ENCODE measurements at regions not wholly inside any gene's neighbourhood (a gene's known extent, or its start where the extent isn't known, plus 50 kb on each side); places are given as distances from the start of the nearest gene placed in this dataset.

DNA sequence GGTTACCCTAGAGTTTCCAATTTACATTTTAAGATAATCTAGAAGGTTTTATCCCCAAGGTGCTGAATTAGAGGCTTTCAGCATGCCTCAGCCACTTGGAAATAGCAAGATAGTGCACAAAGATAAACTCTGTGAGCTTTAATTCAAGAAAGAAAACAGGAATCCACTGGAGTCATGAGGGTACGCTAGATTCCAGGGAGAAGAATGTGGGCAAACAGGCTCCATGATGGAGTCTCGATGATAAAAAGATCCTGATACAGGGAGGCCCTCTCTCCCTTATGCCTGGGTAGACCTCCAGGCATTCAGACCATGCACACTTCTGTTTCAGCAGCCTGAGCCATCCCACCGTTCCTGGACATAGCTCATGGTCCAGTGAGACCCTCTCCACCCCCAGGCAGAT lies 344.6 kb upstream of the LCORL start:
- DNase-seq (ENCODE audit: insufficient read length) (no peak), FAIRE-seq (no peak)
- TF ChIP-seq TAF1 (IDR thresholded peaks at IDR 0.05; ENCODE audit: borderline replicate concordance, low read depth, low read length) = no peak
- TF ChIP-seq POLR2A (IDR thresholded peaks at IDR 0.05; ENCODE audit: low read depth, low read length) = no peak
- no peak for TF ChIP-seq POLR2AphosphoS5 (IDR thresholded peaks at IDR 0.05; ENCODE audit: low read depth, low read length)

DNA sequence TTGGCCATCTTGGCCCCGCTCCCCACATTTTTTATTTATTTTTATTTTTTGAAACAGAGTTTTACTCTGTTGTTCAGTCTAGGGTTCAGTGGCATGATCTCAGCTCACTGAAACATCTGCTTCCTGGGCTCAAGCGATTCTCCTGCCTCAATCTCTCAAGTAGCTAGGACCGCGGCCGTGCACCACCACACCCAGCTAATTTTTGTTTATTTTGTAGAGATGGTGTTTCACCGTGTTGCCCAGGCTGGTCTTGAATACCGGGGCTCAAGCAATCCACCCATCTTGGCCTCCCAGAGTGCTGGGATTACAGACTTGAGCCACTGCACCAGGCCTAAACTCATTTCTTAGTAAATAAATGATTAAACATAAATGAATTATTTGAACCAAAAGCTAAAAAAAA lies 322.0 kb upstream of the LCORL start:
- DNase-seq (ENCODE audit: insufficient read length) (no peak), FAIRE-seq (no peak)
- TF ChIP-seq POLR2A (IDR thresholded peaks at IDR 0.05; ENCODE audit: low read depth, low read length) = no peak
- no peak for TF ChIP-seq POLR2AphosphoS5 (IDR thresholded peaks at IDR 0.05; ENCODE audit: low read depth, low read length)
- TF ChIP-seq TAF1 (IDR thresholded peaks at IDR 0.05; ENCODE audit: borderline replicate concordance, low read depth, low read length) = no peak

DNA sequence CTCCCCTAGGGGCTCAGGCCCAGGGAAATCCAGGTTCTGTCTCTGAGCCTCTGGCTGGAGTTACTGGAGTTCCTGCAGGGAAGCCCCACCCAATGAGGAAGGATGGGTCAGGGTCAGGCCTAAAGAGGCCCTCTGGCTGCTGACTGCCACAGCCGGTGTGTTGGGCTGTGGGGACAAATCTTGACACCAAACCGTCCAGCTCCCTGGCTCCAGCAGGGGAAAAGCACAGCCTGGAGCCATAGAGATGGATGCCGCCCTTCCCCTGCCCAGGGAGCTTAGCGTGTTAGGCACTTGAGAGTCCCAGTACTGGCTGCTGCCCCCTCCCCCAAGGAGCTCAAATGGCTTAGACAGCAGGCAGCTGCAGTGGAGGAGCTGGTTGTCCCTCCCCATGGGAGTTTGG lies 321.3 kb upstream of the LCORL start:
- FAIRE-seq = no peak
- TF ChIP-seq TAF1 (IDR thresholded peaks at IDR 0.05; ENCODE audit: borderline replicate concordance, low read depth, low read length) (no peak), POLR2A (IDR thresholded peaks at IDR 0.05; ENCODE audit: low read depth, low read length) (no peak), POLR2AphosphoS5 (IDR thresholded peaks at IDR 0.05; ENCODE audit: low read depth, low read length) (no peak)
- no peak for DNase-seq (ENCODE audit: insufficient read length)

DNA sequence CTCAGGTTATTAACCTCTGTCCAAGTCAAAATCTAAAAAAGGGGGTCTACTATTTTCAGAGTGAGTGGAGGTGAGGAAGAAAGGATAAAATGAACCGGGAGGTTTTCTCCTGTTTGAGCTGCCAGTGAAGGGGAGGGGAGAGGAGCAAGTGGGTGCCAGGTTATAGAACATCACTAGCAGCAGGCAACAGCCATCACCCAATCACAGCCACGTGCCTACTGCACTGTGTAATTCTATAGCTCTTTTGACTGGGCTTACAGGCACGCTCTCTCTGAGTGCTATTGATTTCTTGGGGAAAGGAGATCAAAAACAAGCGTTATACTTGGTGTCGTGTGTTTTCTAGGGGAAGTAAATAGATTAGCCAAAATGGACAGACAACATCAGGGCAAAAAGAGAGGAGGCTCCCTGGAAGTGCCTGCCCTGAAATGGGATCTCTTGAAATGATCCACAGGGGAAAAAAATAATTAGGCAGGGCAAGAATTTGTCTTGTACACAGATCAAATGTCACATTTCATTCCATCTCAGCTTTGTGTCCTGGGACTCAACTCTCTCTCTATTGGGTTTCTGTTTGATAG lies 300.5 kb upstream of the LCORL start:
- TF ChIP-seq POLR2AphosphoS5 (IDR thresholded peaks at IDR 0.05; ENCODE audit: low read depth, low read length) (no peak), POLR2A (IDR thresholded peaks at IDR 0.05; ENCODE audit: low read depth, low read length) (no peak), TAF1 (IDR thresholded peaks at IDR 0.05; ENCODE audit: borderline replicate concordance, low read depth, low read length) (no peak)
- DNase-seq (ENCODE audit: insufficient read length) (no peak), FAIRE-seq (no peak)

DNA sequence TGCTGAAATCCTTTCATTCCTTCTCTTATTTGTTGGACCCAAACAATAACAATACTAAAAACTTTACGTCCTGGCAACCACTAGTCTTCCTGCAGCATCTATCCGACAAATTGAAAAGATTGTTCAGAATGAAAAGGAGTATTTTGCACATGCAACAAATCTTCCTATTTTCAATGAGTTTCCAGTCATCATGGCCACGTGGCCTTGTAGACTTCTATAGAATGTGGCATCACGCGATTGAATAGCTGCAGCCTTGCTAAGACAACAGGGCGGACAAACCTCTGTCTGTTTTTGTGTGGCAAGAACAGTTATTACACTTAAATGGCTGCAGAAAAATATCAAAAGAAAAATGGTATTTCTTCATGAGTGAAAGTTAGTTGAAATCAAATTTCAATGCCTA lies 297.9 kb upstream of the LCORL start:
- TF ChIP-seq POLR2AphosphoS5 (IDR thresholded peaks at IDR 0.05; ENCODE audit: low read depth, low read length) = no peak
- DNase-seq (ENCODE audit: insufficient read length) (no peak), FAIRE-seq (no peak)

DNA sequence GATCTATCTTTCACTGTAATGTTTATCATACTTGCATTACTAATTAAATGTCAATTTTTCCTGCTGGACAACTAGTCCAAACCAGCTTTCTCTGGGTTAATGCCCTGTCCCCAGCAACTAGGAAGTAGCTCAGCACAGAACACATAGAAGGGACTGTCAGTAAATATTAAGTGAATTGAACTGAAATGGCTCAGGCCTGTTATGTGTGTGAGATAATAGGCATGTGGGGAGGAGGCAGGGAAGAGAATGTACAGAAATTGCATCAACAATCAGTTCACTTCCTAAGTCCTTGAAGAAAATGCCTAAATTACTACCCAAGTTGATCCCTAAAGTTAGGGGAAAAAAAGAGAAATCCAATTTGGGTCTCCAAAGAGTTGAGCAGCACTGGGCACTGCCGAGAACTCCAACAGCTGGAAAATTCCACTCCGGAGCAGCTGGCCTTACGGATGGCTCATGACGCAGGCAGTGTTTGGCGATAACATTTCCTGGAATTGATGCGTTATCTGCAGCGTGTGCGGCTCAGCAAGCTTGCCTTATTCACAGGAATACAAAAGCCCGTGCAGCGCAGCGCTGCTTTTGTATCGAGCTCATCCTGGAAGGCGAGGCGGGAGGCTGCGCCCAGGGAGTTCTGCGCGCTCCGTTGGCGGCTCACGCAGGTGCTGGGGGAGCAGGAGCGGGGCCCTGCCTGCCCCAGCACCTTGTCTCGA lies 297.3 kb upstream of the LCORL start:
- no peak for FAIRE-seq
- DNase-seq (ENCODE audit: insufficient read length) = no peak
- TF ChIP-seq POLR2A (IDR thresholded peaks at IDR 0.05; ENCODE audit: low read depth, low read length) (no peak), TAF1 (IDR thresholded peaks at IDR 0.05; ENCODE audit: borderline replicate concordance, low read depth, low read length) (no peak), POLR2AphosphoS5 (IDR thresholded peaks at IDR 0.05; ENCODE audit: low read depth, low read length) (no peak)

DNA sequence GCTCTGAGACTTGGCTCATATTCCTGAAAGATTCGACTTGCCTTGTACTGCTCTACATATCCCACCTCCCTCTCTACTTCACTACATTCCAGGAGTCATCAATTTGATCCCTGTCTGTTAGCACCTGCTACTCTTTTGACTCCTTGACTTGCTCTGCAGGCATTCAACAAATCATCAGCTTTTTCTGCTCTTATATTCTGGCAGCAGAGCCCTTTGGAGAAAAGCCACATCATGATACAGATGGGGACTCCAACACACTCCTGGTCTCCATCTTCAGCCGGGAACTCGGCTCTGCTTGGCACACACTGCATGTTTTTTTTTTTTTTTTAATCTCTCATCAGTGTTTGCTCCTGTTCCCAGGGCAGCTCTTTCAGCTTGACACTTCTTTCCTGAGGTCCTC lies 293.2 kb upstream of the LCORL start:
- FAIRE-seq (no peak), DNase-seq (ENCODE audit: insufficient read length) (no peak)
- TF ChIP-seq POLR2A (IDR thresholded peaks at IDR 0.05; ENCODE audit: low read depth, low read length) (no peak), TAF1 (IDR thresholded peaks at IDR 0.05; ENCODE audit: borderline replicate concordance, low read depth, low read length) (no peak), POLR2AphosphoS5 (IDR thresholded peaks at IDR 0.05; ENCODE audit: low read depth, low read length) (no peak)

DNA sequence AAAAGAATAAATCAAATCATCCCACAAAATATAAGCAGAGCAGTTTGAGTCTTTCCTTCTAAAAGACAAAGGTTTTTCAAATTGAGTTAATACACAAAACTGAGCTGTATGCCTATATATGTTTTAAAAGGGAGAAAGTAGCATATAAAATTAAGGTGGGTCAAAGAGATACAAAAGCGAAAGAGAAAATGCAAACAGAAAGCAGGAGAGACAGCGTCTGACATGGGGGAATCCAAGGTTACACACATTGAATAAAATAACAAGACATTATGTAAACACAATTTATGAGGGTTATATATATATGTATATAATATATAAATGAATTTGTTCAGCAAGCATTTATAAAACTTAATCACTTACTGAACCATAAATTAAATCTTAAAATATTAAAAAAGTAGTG lies 276.1 kb upstream of the LCORL start:
- no peak for DNase-seq (ENCODE audit: insufficient read length)
- no peak for FAIRE-seq
- no peak for TF ChIP-seq TAF1 (IDR thresholded peaks at IDR 0.05; ENCODE audit: borderline replicate concordance, low read depth, low read length)
- TF ChIP-seq POLR2A (IDR thresholded peaks at IDR 0.05; ENCODE audit: low read depth, low read length) = no peak
- no peak for TF ChIP-seq POLR2AphosphoS5 (IDR thresholded peaks at IDR 0.05; ENCODE audit: low read depth, low read length)

DNA sequence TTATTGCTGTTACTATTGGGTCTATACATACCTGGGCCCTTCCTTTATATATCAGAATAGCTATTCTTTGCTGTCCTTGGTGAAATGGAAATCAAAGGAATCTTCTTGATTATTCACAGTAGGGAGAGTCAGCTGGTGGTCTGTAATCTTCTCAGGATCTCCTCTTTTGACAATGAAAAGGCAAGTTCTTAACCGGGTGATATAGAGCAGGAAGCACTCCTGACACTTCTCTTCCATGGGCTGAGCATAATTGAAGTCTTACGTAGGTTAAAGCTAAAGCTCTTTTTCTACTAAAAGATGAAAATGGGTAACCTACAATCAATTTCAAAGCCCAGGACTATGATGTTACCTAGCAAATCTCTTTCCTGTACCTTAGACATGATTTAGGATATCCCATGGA lies 274.9 kb upstream of the LCORL start:
- DNase-seq (ENCODE audit: insufficient read length) (no peak), FAIRE-seq (no peak)
- TF ChIP-seq POLR2A (IDR thresholded peaks at IDR 0.05; ENCODE audit: low read depth, low read length) (no peak), POLR2AphosphoS5 (IDR thresholded peaks at IDR 0.05; ENCODE audit: low read depth, low read length) (no peak), TAF1 (IDR thresholded peaks at IDR 0.05; ENCODE audit: borderline replicate concordance, low read depth, low read length) (no peak)

DNA sequence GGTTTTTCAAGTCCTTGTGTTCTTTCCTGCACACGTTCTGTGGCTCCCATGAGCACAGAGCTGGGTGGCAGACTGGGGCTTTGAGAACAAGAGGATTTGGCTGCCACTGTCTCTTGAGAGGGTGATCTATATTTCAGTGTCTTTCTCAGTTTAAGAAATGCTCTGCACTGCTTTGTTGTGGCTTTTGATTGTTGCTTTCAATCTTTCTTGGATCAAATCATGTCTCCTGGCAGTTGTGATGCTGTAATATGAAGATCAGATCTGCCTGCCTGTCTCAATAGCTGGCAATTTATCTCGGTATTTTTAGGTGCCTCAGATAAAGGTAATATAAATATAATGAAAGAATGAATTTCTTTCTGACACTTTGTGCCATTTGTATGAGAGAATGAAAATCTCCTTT lies 273.3 kb upstream of the LCORL start:
- DNase-seq (ENCODE audit: insufficient read length) (no peak), FAIRE-seq (no peak)
- TF ChIP-seq POLR2AphosphoS5 (IDR thresholded peaks at IDR 0.05; ENCODE audit: low read depth, low read length) = no peak
- no peak for TF ChIP-seq TAF1 (IDR thresholded peaks at IDR 0.05; ENCODE audit: borderline replicate concordance, low read depth, low read length)
- no peak for TF ChIP-seq POLR2A (IDR thresholded peaks at IDR 0.05; ENCODE audit: low read depth, low read length)

DNA sequence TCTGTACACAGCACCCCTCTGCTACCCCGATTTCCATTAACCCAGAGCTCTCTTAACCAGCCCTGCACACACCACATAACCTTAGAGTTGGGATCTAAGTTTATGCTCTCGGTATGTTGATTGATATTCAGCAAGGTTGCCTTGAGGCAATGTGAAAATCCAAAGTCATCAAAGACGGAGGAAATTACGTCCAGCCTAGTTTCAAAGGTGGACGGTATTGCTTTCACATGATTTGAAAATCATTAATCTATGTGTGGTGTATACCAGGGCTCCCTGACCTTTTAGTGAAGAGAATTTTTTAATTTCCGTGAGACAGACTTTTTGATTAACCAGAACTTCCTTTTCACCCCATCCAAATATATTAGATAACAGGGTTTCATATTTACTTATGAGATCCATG lies 272.5 kb upstream of the LCORL start:
- no peak for FAIRE-seq
- TF ChIP-seq TAF1 (IDR thresholded peaks at IDR 0.05; ENCODE audit: borderline replicate concordance, low read depth, low read length) (no peak), POLR2A (IDR thresholded peaks at IDR 0.05; ENCODE audit: low read depth, low read length) (no peak), POLR2AphosphoS5 (IDR thresholded peaks at IDR 0.05; ENCODE audit: low read depth, low read length) (no peak)
- no peak for DNase-seq (ENCODE audit: insufficient read length)

DNA sequence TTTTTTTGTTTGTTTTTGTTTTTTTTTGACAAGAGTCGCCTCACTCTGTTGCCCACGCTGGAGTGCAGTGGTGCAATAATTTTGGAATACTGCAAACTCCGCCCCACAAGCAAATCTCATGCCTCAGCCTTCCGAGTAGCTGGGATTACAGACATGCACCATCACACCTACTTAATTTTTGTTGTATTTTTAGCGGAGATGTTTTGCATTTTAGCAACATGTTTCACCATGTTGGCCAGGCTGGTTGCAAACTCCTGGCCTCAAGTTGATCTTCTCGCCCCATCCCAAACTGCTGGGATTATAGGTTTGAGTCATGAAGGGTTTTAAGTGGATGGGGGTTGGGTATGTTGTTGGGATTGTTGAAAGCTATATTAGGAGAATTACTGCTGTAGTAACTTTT lies 270.9 kb upstream of the LCORL start:
- DNase-seq (ENCODE audit: insufficient read length) (no peak), FAIRE-seq (no peak)
- TF ChIP-seq POLR2A (IDR thresholded peaks at IDR 0.05; ENCODE audit: low read depth, low read length) (no peak), POLR2AphosphoS5 (IDR thresholded peaks at IDR 0.05; ENCODE audit: low read depth, low read length) (no peak), TAF1 (IDR thresholded peaks at IDR 0.05; ENCODE audit: borderline replicate concordance, low read depth, low read length) (no peak)
